ENCODE measurements at regions not wholly inside any gene's neighbourhood (a gene's known extent, or its start where the extent isn't known, plus 50 kb on each side); places are given as distances from the start of the nearest gene placed in this dataset.
"Not testable (repeated sequence)": the region's sequence is repeated elsewhere in the genome, so short reads cannot be mapped to it uniquely, and the experiment has no call there.

DNA sequence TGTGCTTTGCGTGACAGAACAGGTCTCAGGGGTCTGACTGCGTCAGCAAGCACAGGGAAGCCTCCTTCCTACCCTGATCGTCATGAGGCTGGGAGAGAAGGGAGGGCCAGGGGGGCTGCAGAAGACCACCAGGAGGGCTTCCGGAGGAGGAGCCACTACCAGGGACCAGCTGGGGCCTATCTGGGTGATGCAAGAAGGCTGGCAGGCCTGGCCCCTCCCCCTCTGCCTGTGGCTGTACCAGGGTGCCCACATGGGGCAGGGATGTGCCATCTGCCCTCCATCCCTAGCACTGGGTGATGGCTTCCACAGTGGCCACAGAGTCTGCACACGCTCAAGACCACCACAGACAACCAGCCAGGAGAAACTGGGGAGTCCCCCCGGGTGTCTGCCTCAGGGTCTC lies 116.4 kb upstream of the NKX1-1 start:
- no peak for DNase-seq

DNA sequence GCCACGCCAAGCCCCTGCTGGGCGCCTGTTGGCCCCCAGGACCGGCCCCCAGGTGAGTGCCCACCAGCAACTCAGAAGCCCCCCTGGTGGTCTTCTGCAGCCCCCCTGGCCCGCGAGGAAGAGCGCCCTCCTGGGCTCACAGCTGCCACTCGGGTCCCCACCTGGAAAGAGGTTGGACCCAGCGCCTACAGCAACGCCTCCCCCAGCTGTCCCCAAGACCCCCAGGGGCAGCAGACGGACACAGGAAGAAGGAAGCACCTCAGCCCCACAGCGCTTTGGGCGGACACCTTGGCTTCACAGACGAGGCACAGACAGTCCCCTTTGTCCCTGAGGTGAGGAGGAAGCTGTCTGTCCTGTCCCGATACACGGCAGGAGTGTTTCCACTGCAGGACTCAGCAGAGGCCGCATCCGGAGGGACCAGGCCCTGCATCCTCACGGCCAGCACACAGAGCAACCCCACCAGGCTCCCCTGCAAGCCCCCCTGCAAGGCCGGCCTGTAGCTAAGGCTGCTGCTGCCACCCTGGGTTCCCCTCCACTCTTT lies 115.6 kb upstream of the NKX1-1 start:
- no peak for DNase-seq

DNA sequence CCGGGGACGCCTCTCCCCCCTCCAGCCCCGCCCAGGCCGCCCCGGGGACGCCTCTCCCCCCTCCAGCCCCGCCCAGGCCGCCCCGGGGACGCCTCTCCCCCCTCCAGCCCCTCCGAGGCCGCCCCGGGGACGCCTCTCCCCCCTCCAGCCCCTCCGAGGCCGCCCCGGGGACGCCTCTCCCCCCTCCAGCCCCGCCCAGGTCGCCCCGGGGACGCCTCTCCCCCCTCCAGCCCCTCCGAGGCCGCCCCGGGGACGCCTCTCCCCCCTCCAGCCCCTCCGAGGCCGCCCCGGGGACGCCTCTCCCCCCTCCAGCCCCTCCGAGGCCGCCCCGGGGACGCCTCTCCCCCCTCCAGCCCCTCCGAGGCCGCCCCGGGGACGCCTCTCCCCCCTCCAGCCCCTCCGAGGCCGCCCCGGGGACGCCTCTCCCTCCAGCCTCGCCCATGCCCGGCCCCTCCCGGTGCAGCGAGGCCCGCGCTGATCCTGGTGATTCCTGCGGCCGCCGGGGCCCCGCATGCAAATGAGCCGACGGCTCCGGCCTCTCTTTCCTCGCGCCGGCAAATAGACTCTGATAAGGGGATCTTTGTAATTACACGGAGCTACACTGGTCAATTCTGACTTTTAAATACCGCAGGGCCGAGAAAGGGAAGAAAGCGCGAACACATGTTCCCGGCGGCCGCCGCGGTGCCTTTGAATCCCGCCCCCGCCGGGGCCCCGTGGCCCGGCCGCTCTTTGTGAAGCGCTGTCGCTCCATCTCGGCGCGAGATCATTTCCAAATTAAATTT lies 114.7 kb upstream of the NKX1-1 start:
- DNase-seq = not testable (repeated sequence)

DNA sequence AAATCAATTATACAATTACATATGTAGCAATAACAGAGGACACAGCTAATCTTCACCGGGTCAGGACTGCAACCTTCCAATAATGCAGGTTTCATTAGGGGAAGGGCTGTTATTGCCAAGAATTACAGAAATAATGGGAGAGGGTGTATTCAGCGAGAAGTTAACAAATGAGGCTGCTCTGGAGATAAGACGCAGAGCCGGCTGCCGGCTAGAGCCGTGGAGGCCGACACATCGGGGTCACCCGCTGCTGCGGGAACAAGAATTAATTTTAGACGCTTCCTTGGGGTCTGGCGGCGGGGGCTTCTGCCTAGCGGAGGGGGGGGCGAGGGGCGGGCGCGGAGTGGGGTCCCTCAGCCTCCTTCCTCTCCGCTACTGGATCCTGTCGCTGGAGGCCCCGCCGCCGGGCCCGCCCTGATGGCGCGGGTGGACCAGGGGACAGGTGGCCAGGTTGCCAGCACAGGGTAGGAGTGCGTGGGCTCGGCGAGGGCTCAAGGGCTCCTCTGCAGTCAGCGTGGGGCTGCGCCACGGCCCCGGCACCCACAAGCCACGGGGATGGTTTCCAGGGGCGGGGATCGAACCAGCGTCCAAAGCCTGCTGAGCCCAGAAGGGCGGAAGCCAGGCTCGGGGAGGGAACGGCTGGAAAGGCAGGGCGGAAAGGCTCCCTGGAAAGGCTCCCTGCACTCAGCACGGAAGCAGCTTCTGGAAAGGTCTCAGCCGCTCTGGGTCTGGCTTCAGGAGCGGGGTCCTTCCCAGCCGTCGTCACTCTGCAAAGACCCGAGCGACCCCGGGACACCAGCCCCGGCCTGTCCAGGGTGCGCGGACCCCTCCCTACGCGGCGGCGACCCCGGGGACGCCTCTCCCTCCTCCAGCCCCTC lies 113.8 kb upstream of the NKX1-1 start:
- DNase-seq = no peak

DNA sequence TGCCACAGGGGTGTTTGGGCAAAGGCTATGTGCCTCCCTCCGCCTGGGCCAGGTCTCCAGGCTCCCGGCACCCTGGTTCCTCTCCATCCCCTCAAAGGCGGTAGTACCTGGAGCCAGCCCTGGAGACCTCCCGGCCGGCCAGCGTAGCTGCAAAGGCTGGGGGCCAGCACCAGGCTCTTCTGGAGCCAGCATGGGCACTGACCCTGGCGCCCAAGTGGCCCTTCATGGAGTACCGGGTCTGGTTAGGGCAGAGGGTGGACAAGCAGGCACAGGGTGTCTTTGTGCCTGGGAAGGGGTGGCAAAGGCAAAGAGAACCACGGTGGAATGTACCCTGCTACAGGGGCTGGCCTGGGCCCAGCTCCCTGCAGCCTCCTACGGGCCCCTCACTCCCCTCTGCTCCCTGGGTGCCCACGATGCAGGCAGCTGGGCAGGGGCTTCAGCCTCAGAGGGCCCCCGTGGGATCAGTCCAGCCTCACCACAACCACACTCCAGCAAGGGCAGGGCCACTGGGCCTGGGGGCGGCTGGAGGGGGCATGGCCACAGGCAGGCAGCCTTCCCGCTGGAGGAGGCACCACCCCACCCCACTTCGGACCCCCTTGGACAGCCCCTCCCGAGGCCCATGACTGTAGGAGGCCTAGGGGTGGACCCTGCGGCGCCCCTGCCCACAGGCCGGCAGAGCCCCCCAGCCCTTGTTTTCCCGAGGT lies 112.9 kb upstream of the NKX1-1 start:
- DNase-seq = no peak

DNA sequence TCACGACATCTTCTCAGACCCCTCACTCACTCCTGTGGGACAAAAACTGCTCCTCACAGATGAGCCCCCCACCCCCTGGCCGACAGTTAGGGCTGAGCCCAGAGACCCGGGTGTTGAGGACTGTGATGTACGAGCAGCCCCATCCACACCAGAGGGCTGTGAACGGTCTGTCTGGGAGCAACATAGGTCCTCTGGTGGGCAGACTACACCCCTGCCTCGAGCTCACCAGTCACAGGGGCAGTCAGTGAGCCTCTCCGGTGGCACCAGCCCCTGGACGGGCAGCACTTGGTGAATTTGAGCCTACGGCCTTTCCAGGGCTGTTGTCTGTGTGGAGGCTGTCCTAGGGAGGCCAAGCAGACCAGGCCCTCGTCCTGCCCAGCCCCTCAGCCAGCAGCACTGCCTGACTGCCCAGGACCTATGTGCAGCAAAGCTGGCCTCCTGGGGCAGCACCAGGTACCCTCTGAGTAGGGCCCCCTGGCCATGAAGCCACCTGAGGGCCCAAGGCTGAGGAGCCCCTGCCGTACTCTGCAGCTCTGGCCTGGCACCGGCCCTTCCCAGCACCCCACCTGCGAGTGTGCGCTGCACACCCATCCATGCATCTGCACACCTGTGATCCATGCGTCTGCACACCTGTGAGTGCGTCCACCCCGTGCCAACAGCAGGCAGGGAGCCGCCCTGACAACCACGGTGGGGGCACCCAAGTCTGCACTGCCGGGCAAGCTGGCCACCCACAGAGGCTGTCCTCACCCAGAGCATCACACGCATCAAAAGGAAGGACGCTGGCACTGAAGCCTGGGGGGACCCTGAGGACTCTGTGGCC lies 111.6 kb upstream of the NKX1-1 start:
- no peak for DNase-seq

DNA sequence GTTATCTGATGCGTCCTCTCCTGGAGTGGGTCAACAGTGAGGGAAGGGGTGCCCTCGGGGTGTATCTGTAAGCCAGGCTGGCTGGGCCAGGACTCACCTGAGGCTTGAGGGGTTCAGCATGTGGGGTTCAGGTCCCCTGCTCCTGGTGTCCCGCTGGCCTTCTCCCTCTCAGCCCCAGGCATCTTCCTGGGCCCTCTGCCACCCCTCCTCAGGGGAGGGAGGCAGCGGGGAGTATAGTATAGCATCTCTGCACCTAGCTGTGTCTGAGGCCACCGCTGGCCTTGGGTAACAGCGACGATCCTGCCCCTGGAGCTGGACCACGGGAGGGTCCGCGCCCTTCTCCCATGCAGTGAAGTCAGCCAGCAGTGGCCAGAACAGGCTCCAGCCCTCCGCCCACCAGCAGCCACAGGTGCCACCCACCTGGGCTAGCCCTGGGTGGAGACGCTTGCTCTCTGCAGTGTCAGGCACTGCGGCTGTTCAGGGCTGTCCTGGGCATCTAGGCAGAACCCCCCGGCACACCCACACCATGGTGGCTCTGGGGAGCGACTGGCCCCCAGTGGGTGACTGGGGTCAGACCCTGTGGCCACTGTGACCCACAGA lies 110.7 kb upstream of the NKX1-1 start:
- DNase-seq = no peak

DNA sequence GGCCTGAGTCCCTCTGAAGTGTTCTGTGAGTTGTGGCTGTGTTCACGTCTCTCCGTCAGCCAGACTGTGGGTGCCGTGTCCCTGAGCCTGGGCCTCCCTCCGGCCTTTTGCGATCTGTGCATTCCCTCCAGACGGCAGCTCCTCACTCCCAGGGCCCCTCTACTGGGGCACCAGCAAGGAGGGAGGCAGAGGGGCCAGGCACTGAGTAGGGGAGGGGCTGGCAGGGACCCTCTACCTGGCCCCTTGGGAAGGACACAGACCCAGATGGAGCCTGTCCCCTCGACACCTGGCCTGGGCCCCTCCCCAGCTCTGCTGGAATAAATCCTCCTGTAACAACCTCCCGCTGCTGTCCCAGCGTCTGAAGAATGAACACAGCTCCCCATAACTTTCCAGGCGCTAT lies 110.0 kb upstream of the NKX1-1 start:
- DNase-seq = no peak

DNA sequence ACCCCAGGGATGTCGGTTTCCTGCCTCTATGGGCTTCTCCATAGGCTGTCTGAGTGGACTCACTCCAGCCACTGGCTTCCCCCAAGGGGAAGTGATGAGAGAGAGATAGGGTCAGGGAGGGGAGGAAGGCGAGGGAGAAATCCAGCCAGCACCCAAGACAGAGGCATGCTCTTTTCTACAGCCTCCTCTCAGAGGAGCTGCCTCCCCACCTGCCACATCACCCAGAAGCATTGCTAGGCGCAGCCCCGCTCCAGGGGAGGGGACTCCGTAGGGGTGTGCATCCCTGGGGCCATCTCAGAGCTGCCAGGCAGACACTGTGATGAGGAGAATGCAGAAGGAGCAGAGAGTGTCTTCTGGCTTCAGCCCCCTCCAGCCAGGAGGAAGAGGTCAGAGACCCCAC lies 109.5 kb upstream of the NKX1-1 start:
- no peak for DNase-seq

DNA sequence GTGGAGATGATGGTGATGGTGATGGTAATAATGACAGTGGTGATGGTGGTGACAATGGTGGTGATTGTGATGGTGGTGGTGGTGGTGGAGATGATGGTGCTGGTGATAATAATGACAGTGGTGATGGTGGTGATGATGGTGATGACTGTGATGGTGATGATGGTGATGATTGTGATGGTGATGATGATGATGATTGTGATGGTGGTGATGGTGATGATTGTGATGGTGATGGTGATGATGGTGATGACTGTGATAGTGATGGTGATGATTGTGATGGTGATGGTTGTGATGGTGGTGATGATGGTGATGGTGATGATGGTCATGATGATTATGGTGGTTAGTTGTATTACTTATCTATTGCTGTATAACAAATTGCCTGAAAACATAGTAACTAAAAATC lies 108.9 kb upstream of the NKX1-1 start:
- no peak for DNase-seq

DNA sequence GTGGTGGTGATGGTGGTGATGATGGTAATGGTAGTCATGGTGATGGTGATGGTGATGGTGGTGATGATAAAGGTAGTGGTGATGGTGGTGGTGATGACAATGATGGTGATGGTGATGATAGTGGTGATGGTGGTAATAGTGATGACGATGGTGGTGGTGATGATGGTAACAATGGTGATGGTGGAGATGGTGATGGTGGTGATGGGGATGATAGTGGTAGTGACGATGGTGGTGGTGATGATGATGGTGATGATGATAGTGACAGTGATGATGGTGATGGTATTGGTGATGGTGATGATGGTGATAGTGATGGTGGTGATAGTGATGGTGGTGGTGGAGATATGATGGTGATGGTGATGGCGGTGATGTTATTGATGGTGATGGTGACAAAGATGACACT lies 108.4 kb upstream of the NKX1-1 start:
- no peak for DNase-seq

DNA sequence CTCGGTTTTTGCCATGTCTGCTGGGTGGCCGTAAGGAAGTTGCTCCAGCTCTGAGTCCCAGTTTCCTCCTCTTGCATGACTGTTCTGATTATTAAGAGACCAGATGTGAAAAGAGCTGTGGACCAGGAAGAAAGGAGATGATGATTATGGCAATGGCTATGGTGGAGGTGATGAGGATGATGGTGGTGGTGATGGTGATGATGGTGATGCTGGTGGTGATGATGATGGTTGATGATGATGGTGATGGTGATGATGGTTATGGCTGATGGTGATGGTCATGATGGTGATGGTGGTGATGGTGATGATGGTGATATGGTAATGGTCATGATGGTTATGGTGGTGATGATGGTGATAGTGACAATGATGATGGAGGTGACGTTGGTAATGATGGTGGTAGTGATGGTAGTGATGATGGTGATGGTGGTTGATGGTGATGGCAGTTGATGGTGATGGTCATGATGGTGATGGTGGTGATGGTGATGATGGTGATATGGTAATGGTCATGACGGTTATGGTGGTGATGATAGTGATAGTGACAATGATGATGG lies 107.8 kb upstream of the NKX1-1 start:
- DNase-seq = no peak

DNA sequence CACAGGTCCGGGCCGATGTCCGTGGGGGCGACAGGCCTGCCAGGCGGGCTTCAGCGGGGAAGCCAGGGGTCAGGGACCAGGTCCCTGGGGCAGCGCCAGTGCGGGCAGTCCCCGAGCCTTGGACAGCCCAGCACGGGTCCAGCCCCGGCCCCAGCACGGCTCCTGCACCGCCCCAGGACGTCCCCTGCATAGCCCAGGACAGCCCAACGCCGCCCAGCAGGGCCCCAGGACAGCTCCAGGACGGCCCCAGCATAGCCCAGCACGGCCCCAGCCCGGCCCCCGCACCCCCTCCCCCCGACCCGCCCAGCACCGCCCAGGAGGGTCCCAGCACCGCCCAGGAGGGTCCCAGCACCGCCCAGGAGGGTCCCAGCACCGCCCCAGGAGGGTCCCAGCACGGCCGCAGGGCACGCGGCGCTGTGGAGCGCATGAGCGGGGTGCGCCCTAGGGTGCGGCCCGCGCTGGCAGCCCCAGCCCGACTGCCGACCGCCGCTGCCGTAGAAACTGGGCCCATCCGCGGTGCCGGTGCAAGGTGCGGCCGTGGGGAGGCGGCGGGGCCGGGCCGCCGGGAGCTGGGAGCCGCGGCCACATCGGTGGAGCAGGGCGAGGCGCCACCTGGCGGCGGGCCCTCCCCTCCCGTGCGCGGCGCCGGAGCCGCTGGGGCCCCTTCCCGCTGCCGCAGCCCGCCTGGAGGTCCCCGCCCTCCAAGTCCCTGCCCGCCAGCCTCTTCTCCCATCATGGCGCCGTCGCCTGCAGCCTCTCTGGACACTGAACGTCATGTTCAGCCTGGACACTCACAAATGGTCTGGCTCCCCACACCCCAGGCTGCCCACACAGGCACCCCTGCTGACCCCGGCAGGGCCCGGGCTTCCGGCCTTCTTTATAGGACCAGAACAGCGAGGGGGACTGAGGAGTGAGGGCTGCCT lies 106.8 kb upstream of the NKX1-1 start:
- DNase-seq = no peak

DNA sequence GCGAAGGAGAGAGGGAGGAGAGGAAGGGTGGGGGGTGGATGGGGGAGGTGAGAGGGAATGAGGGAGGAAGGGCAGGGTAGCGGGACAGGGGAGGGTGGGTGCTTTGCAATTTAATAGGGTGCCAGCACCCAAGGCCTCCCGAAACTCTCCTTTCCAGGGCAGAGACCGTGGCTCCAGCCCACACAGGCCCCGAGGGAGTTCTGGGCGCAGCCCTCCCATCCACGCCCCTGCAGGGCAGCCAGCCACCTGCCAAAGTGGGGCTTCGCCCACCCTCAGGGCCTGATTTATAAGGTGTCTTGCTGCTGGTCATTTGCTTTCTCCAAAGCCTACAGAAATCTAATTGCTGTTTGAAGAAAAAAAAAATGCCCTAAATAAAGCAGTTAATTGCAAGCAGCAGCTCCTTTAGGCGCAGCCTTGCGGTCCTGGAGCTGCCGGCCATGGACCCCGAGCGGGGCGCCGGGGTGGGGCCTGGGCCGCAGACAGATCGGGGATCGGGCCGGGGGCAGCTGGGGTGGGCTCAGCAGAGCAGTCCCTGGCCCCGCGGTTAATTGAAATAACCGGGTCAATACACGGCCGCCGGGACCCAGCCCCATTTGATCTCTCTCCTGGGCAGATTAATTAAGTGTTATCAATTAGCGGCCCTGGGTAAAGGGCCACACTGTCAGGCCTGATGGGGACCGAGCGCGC lies 106.0 kb upstream of the NKX1-1 start:
- DNase-seq = no peak

DNA sequence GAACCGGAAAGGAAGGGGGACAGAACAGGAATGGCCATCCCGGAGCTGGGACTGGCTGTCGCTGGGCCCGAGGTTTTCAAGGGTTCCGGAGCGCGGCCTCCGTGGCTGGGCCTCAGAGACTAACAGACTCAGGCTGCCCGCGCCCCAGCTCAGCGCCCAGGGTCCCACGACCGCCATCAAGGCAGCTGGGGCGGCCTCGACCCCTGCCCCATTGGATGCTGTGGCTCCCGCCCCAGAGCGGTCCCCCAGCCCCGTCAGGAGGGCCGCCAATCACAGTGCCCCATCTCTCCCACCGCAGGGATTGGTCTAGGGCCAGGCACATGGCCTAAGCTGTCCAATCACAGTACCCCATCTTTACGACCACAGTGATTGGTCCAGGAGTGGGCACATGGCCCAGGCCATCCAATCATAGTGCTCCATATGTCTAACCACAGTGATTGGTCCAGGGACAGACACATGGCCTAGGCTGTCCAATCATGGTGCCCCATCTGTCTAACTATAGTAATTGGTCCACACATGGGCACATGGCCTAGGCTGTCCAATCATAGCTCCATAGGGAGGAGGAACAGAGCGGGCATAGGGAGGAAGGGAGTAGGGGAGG lies 105.3 kb upstream of the NKX1-1 start:
- no peak for DNase-seq

DNA sequence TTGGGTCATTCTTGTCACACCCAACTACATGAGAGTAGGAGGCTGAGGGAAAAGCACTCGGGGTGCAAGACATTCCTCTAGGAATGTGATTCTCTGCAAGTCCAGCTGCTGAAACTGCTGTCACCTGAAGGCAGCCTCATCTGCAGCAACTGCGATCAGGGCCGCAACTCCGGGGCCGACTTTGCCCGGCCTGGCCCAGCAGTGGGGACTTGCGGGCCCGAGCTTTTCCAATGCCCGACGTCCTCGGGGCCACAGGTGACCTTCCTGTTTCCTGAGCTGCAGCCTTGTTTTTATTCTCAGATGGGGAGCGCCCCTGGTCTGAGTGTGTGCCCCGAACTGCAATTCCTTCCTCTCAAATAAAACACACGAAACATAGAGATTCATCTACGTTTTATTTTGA lies 104.7 kb upstream of the NKX1-1 start:
- no peak for DNase-seq

DNA sequence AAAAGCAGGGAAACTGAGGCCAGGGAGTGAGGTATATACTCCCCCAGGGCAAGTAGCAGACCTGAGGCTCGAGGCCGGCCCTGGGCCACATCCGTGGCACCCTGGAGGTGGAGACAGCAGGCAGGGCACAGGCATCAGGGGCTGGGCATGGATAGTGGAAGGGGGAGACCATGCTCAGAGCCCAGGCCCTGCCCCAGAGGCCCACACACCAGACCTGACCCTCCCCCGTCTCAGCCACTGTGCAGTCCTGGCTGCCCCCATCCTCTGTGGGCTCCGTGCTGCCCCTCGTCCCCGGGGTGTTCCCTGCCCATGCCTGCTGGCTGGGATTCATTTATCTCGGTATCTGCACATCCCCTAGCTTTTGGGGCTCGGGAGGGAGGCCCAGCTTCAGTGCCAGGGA lies 103.1 kb upstream of the NKX1-1 start:
- no peak for DNase-seq

DNA sequence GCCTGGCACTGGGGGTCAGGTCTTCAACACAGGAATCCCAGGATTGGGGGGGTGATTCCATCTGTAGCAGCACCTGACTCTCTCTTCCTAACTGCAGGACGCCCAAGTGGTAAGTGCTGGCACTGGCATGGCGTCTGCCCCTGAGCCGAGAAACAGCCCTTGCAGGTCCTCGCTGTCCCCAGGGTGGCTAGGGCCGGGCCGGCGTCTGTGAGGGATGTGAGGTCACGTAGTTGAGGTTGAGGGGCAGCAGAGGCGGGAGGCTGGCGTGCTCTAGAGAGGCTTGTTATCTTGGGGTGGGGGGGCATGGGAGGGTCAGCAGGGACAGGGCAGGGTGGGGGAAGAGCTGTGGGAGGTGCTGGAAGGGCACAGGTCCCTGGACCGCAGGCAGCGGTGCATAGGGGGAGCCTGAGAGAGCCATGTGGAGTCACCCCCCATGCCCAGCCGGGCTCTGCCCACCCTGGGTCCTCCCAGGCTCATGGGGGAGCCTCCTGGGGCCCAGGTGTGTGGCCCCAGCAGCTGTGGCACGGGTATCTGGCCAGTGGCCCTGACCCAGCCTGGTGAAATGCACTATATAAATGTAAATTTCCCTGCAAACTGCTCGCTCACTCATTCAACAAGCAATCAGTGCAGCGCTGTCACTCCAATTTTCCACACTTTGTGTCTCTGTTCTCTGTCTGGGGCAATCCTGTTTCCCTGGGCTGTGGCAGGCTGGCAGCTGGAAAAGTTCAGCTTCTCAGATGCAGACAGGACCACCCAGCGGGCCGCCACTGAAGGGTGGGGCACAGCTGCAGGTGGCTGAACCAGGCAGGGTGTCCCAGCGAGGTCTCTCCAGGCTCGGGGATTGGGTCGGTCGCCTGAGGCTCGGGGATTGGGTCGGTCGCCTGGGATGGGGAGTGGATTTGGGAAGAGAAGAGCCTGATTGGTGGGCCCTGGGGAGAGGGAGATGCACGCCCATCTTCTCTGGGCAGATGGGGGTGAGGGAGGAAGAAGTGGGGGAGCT lies 102.2 kb upstream of the NKX1-1 start:
- DNase-seq = no peak

Measured in amniotic stem cell (primary cell).